HG03139 (cell line): ENCODE measurements at regions not wholly inside any gene's neighbourhood (a gene's known extent, or its start where the extent isn't known, plus 50 kb on each side); places are given as distances from the start of the nearest gene placed in this dataset.

ENCODE experiments used
- ATAC-seq: cut with Tn5 transposase; IDR thresholded peaks from one replicate; pipeline ENCODE4 v1.9.1; 2021; ENCODE audit not compliant: unreplicated experiment

DNA sequence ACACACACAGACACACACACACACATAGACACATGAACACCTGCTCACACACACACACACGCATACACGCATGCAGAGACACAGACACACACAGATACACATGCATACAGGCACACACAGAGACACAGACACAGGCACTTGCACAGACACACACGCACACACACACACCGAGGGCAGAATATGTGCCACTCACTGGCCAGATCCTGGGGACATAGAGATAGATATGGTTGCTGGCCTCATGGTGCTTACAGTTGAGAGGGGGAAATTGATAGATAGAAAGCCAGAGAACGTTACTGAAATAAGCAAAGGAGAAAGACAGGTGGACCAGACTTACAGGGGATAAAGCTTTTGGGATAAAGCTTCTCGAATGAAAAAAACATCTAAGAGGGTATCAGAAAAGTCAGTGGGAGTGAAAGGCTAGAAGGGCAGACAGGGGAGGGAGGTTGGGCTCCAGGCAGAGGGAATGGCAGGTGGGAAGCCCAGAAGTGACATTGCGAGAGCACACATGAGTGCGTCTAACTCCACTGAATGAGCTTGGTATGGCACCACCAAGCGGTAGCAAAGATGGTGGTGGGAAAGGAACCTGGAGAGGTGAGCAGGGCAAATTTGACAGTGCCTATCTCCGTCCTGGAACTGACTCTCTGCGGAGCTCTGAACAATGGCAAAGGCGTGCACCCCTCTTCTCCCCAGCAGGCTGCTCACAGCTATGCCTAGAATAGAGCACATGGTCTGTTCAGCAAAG lies 390.1 kb upstream of the TRIB2 start:
- peak; percentile 56 for ATAC-seq

DNA sequence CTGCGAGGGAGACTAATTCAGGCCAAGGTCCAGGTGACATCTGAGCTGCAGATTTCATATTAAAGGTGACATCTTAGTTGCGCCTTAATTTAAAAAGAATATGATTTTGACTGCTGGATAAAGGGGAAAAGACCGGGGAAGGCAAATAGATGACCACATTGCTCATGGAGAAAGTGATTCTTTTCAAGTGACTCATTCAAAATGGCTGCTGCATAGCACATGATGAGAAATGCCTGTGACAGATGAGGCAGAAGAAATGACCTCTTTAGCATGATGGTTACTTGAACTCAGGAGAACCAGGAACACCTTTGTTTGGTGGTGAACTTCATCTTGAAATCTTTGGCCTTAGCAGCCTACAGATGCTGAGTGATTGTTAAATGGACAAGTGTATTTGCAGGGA lies 385.8 kb upstream of the TRIB2 start:
- ATAC-seq: no peak

DNA sequence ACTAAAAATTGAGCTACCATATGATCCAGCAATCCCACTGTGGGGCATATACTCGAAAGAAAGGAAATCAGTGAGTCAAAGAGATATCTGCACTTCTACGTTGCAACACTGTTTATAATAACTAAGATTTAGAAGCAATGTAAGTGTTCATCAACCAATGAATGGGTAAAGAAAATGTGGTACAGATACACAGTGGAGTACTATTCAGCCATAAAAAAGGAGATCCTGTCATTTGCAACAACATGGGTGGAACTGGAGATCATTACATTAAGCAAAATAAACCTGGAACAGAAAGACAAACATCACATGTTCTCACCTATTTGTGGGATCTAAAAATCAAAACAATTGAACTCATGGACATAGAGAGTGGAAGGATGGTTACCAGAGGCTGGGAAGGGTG lies 385.0 kb upstream of the TRIB2 start:
- no peak for ATAC-seq

- ATAC-seq: no peak
These were observed 383.4 kb upstream of the TRIB2 start for GRCh38 chr2:12333293-12333692.

DNA sequence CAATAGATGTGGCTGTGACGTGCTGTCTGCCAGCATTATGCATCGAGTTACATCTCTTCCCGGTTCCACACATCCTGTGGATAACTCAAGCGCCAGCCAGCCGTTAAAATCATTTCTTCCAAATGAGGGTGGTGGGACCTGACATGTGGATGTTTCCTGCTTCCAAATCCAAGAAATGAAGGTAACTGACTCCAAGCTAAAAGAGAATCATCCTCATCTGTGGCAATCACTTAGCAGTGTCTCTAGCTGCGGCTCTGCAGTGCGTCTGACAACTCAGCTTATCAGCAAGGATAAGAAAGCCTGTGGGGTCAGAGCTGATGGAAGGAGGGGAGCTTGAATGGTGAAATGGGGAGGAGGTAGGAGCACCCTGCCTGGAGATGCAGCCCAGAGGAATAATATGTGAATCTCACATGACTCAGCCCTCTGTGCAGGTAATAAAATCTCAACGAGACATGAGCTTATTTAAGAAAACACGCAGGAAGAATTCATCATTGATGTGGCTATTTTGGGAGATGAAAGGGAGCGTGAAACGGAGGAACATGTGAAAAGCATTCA lies 382.2 kb upstream of the TRIB2 start:
- ATAC-seq: no peak

GRCh38 chr2:12335131-12335530 lies 381.6 kb upstream of the TRIB2 start:
- no peak for ATAC-seq

DNA sequence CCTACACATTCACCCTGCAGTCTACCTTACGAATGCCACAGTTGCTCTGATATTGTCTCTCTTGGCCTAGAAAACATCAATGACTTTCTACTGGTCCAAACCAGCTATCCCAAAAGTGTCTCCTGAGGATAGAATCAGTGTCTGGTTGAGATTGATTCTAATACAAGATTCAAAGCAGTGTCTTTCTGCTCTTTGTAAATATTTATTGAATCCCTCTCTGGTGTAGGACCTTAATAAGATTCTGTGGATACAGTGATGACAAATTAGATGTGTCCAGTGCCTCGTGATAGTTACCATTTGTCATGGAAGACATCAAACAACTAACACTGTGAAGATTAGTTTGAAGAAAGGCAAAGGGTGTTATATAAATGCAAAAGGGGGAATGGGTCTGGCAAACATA lies 380.7 kb upstream of the TRIB2 start:
- ATAC-seq: no peak

- no peak for ATAC-seq
These were observed 377.6 kb upstream of the TRIB2 start for GRCh38 chr2:12338946-12339697.

GRCh38 chr2:12340164-12340563 lies 376.6 kb upstream of the TRIB2 start:
- ATAC-seq: no peak

- ATAC-seq: no peak
These were observed 375.5 kb upstream of the TRIB2 start for GRCh38 chr2:12341215-12341614.

DNA sequence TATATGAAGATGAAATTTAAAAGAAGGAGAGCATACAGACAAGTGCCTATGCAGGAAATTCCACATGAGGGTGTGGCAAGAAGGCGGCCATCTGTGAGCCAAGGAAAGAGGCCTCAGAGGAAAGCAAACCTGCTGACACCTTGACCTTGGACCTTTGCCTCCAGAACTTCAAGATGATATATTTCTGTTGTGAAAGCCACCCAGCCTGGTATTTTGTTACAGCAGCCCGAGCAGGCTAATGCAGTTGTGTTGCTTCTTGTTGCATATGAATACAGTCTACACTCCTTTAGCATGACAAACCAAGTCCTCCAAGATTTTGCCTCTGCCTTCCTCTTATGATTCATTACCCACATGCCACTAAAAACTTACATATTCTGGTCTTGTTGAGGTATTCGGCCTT lies 374.8 kb upstream of the TRIB2 start:
- no peak for ATAC-seq

DNA sequence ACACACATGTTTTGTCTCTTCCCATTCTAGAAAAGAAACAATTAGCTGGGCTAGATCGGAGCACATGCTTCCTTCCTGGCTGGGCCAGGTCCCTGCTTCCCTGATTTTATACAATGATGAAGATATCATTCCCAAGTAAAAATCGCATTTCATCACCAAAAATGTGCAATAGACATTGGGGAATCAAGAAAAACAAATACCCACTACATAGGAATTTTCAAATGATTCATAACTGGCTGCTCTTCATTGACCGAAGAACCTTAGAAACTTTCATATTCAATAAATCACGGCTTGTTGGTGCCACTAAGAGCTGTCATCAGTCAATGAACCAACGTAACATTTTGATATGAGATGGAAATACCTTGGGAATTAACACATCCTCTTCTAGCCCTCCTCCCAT lies 373.6 kb upstream of the TRIB2 start:
- no peak for ATAC-seq

GRCh38 chr2:12347066-12347493 lies 369.7 kb upstream of the TRIB2 start:
- no peak for ATAC-seq

DNA sequence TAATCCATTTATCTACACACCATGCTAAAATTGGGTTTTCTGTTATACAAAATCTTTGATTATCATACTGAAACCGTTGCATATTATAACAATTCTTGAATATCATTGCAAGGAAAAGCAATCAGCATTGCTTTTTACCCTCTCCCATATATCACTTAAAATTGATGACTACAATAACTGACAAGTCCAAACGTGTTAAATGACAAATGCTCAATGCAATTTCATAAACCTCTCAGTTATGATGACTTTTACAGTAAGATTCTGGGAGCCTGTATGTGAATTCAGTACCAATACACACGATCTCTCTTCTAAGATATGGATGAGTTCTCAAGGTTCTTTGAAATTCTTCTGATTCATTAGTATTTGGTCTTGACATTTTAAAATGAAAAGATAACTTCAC lies 368.5 kb upstream of the TRIB2 start:
- ATAC-seq: no peak

DNA sequence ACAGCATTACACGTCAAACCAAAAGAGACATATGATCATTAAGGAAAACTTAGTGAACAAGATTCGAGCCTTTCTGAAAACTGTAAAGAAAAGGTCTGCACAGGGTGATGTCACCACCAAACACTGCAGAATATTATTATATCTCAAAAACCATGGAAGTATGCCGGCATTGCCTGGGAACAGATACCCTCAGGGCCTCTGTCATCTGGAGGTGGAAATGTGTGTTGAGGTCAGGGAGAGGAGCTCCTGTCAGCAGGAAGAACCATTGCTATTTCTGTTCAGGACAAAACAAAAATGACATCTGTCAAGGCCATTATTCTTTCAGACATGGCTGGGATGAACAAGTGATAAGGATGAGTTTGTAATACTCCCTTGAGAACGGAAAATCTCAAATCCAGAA lies 365.9 kb upstream of the TRIB2 start:
- ATAC-seq: no peak

DNA sequence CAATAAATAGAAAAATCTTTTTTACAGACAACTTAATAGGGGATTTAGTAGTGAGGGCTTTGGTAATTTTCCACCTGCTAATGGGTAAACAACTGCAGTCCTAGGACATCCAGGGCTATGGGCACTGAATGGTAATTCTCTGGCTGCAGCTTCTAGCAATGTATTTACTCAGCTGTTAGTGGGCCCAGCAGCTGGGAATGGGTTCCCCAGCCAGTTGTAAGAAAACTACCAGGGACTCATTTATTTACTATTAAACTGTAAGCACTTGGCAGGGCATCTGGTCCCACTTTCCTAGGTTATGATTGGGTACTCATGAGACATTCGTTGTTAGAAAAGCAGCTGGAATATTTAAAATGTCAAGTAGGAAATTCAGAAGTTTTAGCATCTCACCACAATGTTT lies 363.8 kb upstream of the TRIB2 start:
- no peak for ATAC-seq

DNA sequence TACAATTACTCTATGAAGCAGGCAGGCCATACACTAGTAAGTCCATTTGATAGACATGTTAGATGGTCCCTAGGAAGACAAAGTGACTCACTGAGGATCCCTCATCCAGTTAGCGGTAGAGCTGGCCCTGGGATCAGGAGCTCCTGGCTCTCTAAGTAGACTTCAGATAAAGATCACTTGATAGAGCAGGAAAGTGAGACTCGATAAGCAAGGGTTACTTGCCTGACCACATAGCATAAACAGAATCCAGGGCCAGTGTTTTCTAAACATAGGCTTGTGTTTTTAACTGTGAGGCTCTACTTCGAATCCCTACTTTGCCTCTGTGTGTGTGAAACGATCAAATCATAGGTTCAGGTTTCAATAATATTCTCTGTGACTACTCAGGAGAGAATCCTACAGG lies 355.2 kb upstream of the TRIB2 start:
- no peak for ATAC-seq

- ATAC-seq: no peak
These were observed 353.6 kb upstream of the TRIB2 start for GRCh38 chr2:12363138-12363537.

DNA sequence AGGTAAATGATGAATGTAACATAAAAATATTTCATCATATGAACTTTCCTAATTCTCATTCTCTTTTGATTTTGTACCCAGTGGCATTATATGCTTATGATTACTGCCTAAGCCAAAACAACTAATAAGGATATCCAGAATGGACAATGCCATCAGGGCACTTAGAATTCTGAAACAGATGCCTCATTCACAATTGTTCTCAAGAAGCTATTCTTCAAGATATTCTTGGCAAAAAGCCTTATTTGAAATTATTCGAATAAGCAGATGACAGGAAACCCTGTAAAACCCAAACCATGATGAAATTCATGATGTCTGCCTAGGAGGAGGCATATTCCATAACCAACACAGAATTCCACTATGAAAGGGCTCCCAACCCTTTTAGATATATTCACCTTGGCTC lies 353.2 kb upstream of the TRIB2 start:
- ATAC-seq: no peak

DNA sequence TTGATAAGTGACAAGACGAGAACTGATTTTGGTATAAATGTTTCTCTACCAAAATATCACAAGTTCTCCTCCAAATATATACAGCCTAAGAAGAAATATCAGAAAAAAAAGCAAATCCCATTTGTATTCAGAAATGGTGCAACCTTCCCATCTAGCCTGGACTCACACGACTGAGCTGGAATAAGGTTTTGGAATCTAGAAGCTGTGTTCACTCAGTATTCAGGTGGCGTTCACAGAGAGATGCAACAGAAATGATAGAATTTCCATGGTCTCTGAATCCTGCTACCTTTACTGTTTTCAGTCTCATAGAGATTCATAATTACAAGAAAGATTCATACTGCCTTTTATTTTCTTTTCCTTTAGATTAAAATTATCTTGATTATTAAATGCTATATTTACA lies 347.2 kb upstream of the TRIB2 start:
- no peak for ATAC-seq

- no peak for ATAC-seq
These were observed 340.7 kb upstream of the TRIB2 start for GRCh38 chr2:12376025-12376424.

GRCh38 chr2:12379143-12379542 lies 337.6 kb upstream of the TRIB2 start:
- no peak for ATAC-seq
